Gastrocnemius medialis (tissue), 4 donors: ENCODE measurements at regions not wholly inside any gene's neighbourhood (a gene's known extent, or its start where the extent isn't known, plus 50 kb on each side); places are given as distances from the start of the nearest gene placed in this dataset.

Experiments used
- CTCF ChIP-seq, 5 experiments: fragments of 450-650 bp in 3 of 5; fragments of 200-600 bp in 2 of 5; sonication (generic) in 2 of 5; IDR thresholded peaks in 4 of 5; conservative IDR thresholded peaks in 1 of 5; 1 replicate in 4 of 5; 2 replicates in 1 of 5; pipeline ENCODE4 v1.5.1; 2016 to 2019; ENCODE audit warnings: antibody characterized with exemption in 5 of 5, mild to moderate bottlenecking in 3 of 5, moderate library complexity in 3 of 5
- POLR2A ChIP-seq, 2 donors: fragments of 450-650 bp; IDR thresholded peaks; one replicate each; pipeline ENCODE4 v1.6.1; 2017; ENCODE audit warnings: antibody characterized with exemption in 2 of 2, mild to moderate bottlenecking in 2 of 2, moderate library complexity in 2 of 2

GRCh38 chr19:46945694-46946489 lies 73.7 kb upstream of the NPAS1 start:
- no peak for TF ChIP-seq CTCF (IDR thresholded peaks at IDR 0.05 in 4 of 5, conservative IDR thresholded peaks at IDR 0.05 in 1 of 5)
- TF ChIP-seq POLR2A (IDR thresholded peaks at IDR 0.05): no peak
